ENCODE measurements at regions not wholly inside any gene's neighbourhood (a gene's known extent, or its start where the extent isn't known, plus 50 kb on each side); places are given as distances from the start of the nearest gene placed in this dataset.

DNA sequence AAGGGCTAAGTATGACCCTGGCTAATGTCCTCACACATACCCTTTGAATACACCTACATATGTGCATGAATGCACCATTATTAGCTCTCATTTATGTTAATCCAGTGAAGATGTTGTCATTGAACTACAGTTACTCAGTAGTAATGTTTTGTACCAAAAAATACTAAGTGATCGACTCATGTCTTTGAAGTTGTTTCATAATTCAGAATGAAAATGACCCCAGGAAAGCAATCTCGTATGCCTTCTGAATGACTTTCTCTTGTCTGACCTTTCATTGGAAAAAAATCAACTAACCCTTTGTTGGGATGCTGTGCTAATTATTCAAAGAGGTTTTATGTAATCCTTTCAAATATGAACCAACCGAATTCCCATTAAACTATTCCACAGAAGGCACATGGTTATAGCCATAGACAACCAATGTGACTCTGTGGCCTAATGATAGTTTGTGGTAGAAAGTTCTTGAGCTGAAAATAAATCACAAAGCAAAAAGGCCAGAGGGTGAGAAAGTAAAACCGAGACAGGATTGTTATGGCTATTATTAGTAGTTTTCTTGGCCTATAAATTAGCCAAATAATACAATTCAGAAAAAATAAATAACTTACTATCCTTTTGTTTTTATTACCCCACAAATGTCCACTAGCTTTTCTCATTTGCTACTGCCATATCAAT, 86.8 kb upstream of the STARD13 start:
- no peak for DNase-seq

DNA sequence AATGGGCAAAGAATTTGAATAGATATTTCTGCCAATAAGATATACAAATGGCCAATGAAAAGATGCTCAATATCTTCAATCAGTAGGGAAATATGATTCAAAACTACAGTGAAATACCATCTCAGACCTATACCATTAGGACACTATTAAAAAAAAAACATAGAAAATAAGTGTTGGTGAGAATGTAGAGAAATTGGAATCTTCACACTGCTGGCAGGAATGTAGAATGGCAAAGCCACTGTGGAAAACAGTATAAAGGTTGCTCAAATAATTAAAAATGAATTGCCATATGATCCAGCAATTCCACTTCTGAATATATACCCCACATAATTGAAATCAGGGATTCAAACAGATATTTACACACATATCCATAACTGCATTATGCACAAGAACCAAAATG, 88.1 kb upstream of the STARD13 start:
- DNase-seq = no peak

- peak in 2 of 3 donors; percentile 14 to 27 for DNase-seq
Observed at GRCh38 chr13:33375421-33375820, 89.9 kb upstream of the STARD13 start.

DNA sequence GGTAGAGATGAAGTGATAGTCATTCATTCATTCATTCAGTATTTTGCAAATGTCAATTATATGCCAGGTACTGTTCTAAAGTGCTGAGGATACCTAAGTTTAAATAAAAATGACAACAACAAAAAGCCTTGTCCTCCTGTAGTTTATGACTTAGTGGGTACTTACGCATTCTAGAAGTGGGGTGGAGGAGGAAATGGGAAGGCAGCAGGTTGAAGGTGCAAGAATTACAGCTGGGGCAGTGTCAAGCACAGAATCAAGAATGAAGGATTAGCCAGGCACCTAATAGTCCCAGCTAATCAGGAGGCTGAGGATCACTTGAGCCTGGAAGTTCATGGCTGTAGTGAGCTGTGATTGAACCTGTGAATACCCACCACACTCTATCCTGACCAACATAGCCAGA, 90.7 kb upstream of the STARD13 start:
- DNase-seq = no peak

DNA sequence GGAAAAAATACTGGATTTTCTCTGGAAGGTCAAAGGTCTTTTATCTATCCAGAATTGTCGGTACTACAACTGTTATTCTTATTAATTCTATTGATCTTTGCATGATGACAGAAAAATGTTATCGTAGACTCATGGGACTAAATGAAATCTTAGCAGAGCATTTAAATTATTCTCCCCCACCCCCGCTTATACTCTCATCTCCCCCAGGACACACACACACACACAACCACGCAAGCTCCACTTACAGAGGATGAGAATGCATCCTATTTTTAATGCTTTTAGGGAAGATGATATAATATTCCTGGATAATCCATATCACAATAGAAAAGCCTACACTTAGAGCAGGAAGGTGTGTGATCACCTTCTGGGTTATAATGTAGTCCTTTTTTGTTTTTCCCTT, 91.9 kb upstream of the STARD13 start:
- no peak for DNase-seq

- DNase-seq = no peak
Observed at GRCh38 chr13:33377825-33378224, 92.3 kb upstream of the STARD13 start.

GRCh38 chr13:33379608-33380007, 94.1 kb upstream of the STARD13 start:
- DNase-seq = no peak

DNA sequence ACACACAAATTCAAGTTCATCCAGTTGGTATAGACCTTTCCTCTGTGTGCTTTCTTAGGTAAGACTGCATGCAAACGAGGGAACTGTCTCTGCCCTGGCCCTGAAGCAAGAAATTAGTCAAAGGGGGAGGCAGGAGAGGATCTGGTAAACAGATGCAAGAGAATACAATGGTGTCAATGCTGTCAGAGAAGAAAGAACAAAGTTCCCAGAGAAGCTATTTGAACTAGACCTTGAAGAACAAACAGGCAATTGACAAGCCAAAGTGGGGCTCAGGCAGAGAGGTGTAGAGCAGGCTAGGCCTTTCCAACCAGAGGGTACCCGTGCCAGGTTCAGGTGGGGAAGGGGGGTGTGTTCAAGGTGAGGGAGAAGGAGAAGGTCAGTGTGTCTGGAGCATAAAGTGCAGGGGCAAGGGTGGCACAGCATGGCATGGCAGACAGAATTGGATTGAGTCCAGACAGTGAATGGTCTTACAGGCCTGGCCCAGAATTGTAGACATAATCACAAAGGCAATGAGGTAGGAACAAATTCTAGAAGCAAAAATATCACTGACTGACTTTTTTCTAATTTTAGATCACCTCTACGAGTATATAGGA, 95.0 kb upstream of the STARD13 start:
- DNase-seq = no peak

DNA sequence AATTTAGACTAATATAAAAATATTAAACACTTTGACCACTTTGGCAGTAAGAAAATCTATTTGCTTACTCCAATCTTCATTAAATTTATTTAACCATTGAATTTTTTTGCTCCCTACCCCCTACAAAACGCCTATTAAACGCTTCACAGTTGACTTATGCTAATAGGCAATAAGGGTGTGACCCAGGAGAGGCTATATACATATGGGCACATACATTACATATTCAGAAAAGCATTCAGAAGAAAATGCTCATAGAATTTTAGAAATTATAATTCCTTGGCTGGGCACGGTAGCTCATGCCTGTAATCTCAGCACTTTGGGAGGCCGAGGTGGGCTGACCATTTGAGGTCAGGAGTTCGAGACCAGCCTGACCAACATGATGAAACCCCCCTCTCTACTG, 95.6 kb upstream of the STARD13 start:
- no peak for DNase-seq

- no peak for DNase-seq
Observed at GRCh38 chr13:33381906-33382305, 96.4 kb upstream of the STARD13 start.

DNA sequence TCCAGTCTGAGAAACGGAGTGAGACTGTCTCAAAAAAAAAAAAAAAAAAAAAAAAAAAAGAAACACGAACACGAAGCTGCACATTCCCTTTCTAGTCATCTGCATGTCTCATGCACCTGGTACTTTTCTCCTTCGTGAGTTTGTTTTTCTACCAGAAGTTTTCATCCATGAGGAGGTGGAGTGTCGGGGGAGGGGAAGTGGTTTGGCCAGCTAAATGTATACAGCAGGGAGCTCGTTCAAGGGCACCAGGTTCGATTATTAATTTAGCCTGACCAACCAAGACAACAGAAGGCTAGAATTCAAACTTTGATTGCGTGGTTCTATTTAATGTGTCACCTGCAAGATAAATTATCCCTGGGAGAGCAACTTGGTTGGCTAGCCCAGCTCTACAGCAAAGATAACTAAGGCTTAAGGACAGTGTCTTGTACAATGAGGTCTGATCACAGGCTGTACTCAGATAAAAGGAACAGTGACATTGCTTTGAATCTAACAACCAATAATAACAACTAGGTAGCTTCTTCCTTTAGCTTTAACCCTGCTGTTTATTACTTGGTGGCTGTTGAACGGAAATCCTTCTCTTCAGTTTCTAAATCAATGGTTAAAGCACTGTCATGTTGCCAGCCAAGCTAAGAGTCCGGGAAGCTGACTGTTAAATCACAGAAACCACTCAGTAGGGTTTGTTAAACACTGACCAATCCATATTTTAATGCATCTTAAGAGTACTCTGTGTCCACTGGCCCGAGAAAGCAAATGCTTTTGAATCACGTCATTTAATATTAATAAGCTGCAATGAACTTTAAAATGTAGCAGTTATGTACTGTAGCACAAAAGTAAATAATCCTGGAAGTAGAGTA, 98.4 kb upstream of the STARD13 start:
- DNase-seq = no peak

GRCh38 chr13:33388286-33388998, 102.9 kb upstream of the STARD13 start:
- DNase-seq = peak in 1 of 3 donors; percentile 6

DNA sequence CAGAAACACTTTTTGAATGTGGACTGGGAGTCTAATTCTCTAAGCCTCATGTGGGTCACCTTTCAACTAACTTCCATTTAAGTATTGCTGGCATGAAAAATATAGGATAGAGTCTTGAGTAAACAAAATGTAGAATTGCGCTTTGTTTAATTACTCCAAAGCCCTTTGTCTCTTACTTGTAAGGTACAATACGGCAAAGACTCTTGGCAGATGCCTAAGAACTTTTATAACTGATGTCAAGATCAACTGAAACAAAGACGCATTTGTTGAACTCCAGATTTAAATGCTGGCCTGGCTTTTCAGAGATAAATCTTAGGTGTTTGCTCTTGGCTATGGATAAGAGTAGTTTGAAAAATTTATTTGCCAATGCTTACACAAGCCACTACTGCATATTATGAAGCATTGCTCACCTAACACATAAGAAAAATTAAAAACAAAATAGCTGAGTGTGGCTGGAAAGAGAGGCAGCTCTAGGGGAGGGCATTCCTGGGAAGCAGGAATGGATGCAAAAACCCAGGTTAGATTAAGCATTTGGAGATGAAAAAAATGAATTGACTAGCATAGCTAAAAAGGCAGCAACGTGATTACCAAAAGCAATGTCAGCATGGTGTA, 107.3 kb upstream of the STARD13 start:
- no peak for DNase-seq

DNA sequence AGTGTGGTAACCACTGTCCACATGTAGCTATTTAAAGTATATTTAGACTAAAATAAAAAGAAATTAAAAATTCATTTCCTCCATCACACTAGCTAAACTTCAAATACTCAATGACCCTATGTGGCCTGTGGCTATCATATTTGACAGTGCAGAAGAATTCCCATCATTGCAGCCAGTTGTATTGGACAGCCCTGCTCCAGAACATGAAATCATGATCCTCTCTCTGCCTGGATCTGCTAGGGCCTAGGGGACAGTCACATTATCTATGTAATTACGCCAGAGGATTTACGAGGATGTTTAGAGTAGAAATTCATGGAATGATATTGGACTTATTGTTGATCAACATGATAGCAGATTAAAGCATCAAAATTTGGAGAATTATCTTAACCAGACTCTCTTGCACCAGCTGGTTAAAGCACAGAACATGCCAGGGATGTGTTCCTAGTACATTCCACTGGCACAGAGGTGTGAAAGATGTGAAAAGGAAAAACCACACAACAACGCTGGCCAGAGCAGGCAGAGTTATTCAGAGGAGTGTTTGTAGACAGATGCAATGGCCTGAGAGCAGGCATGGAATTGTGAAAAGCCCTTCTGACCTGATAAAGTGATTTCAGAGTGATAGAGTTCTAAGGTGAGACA, 108.9 kb upstream of the STARD13 start:
- DNase-seq = no peak

DNA sequence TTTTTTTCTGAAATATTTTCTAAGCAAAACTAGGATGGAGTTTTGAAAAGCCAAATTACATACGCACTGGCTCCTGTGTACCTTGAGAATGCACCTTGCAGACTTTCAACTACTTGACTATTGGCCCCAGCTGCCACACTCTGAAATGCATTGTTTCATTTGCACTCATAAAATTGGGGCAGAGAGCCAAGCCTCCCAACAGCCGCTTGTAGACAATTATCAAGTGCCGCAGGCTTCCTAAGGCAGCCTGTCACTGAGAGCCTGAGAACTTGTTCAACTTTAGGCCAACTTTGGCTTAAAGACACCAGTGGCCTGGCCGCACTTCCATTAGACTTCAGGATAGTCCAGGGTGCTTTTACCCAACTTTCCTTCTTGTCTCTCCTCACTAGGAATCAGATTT, 115.7 kb upstream of the STARD13 start:
- DNase-seq = no peak

DNA sequence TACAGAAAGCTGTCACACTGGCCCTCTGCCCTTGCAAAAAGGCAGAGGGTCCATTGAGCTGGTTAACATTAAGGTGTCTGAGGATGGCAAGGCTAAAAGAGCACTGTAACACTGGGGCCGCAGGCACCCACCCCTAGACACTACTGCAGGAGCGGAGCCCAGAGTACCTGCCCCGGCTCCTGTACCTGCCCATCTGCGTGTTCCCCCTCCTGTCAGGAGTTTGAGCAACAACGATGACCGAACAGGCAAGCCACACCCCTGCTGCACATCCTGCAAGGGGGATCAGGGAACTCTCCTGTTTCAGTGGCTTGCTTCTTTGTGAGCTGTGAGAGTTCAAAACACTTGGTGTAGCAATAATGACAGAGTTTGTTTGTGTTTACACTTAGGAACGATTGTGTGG, 117.4 kb upstream of the STARD13 start:
- DNase-seq = no peak

- no peak for DNase-seq
Observed at GRCh38 chr13:33403807-33404362, 118.3 kb upstream of the STARD13 start.

- no peak for DNase-seq
Observed at GRCh38 chr13:33405371-33405770, 119.8 kb upstream of the STARD13 start.

DNA sequence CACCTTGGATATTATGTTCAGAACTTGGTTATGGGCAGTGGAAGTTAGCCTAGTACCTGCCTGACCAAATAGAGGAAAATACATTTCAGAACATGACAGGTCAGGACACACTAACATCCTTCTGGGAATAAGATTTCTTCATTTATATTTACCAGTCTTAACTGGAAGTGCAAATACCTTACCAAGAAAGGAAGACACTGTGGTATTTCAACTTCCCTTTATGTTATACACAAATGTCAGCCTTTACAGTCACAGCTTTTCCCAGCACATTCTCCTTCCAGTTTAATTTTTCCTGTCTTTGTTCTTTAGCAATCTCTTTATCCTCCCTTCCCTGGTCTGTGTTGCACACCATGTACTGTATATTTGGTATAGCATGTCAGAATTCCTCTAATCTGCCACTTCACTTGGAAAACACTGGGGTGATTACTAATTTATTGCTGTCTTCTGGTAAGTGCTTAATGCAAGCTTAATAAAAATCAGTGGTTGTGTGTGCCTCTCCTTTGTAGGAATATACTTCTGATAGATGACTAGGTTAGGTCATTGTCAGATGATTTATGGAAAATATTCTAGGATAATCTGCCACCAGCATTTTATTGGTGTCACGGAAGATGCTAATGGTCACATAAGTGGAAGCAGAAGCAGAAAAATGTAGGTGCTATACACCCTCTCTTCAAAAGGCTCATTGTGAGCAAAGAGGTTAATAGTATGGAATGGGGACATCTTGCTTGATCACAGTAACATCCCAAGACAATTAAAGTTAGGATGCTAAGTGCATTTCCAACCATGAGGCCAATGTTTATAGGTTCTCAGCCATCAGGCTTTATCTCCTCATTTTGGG, 124.3 kb upstream of the STARD13 start:
- peak in 1 of 3 donors; percentile 27 for DNase-seq

DNA sequence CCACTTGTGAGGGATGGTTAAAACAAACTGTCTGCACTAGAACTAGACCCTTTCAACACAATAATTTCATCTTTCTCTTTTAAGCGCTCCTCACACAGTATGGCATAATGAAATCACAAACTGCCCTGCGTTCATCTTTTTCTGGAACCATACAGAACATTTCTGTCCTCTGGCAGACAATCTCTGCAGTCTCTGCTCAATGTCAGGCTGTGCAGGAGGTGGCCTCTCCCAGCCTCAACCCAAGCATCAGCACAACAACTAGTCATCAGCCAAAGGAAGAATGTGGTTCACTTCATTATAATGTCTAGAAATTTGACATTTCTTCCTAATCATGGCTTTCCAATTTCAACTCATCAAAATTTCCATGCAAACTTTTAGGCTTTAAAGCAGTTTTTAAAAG, 125.1 kb upstream of the STARD13 start:
- no peak for DNase-seq

DNA sequence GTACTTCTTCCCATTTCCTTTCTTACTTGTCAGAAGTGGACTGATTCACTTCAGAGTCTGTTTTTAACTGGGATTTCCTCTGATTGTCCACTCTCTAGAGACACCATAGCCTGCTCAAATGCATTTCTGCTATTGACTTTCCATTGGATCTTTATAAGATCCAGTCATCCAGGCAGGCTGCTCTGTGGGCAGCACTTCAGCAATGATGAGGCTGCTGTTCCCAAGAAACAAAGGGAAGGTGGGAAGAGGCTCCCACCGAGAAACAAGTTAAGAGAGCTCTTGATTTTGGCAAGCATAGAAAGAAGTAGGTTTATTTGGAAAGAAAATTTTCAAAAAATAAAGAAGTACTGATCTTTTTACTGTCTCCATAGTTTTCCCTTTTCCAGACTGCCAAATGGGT, 125.8 kb upstream of the STARD13 start:
- DNase-seq = no peak
